Central memory CD8-positive, alpha-beta T cell (primary cell): ENCODE measurements at regions not wholly inside any gene's neighbourhood (a gene's known extent, or its start where the extent isn't known, plus 50 kb on each side); places are given as distances from the start of the nearest gene placed in this dataset.
"Not testable (repeated sequence)": the region's sequence is repeated elsewhere in the genome, so short reads cannot be mapped to it uniquely, and the experiment has no call there.

Experiments used
- ATAC-seq: fragments of 150-1000 bp; cut with Tn5 transposase; replicated peaks from 2 replicates; pipeline ENCODE4 v1.10.0; 2022; ENCODE audit warnings: mild to moderate bottlenecking, moderate FRiP score, moderate number of reproducible peaks; ENCODE audit not compliant: poor library complexity, severe bottlenecking; ENCODE audit errors: extremely low read depth
- DNase-seq, 2 donors: peaks; one replicate each; pipeline ENCODE4 v3.0.0; 2021; ENCODE audit warnings: low spot score in 2 of 2
- H3K27ac Mint-ChIP-seq: one replicate; pipeline ENCODE4 v1.8.0; 2022; ENCODE audit warnings: low read depth, mild to moderate bottlenecking, moderate library complexity, mixed read lengths
- H3K27me3 Mint-ChIP-seq: one replicate; pipeline ENCODE4 v1.8.0; 2022; ENCODE audit warnings: mixed read lengths
- H3K36me3 Mint-ChIP-seq: one replicate; pipeline ENCODE4 v1.8.0; 2022; ENCODE audit warnings: mild to moderate bottlenecking, moderate library complexity, mixed read lengths; ENCODE audit not compliant: insufficient read depth
- H3K4me1 Mint-ChIP-seq: one replicate; pipeline ENCODE4 v1.8.0; 2022; ENCODE audit warnings: mixed read lengths
- H3K4me3 Mint-ChIP-seq: one replicate; pipeline ENCODE4 v1.8.0; 2022; ENCODE audit warnings: mild to moderate bottlenecking, moderate library complexity, mixed read lengths
- H3K9me3 Mint-ChIP-seq: one replicate; pipeline ENCODE4 v1.8.0; 2022; ENCODE audit warnings: mixed read lengths

- Mint-ChIP-seq H3K9me3 (no peaks in the 10 kb centered on the region), H3K4me1 (no peaks in the 10 kb centered on the region), H3K36me3 (no peaks in the 10 kb centered on the region), H3K27me3 (no peaks in the 10 kb centered on the region), H3K4me3 (no peak overlapping the region), H3K27ac (no peak overlapping the region)
- ATAC-seq = no peak
- DNase-seq = no peak
Measured at GRCh38 chr10:64102264-64102633, 581.0 kb downstream of the REEP3 start.

- Mint-ChIP-seq H3K27ac (no peak overlapping the region), H3K4me1 (no peaks in the 10 kb centered on the region), H3K4me3 (no peak overlapping the region), H3K9me3 (no peaks in the 10 kb centered on the region), H3K27me3 (no peaks in the 10 kb centered on the region), H3K36me3 (no peaks in the 10 kb centered on the region)
- ATAC-seq (no peak), DNase-seq (no peak)
Measured at GRCh38 chr10:64102916-64103315, 581.7 kb downstream of the REEP3 start.

GRCh38 chr10:64103750-64104470, 582.7 kb downstream of the REEP3 start:
- Mint-ChIP-seq H3K4me3 (no peak overlapping the region), H3K27ac (no peak overlapping the region), H3K27me3 (no peaks in the 10 kb centered on the region), H3K36me3 (no peaks in the 10 kb centered on the region), H3K4me1 (no peaks in the 10 kb centered on the region), H3K9me3 (no peaks in the 10 kb centered on the region)
- no peak for ATAC-seq
- DNase-seq = no peak

GRCh38 chr10:64109926-64110495, 588.8 kb downstream of the REEP3 start:
- peaks cover 14% of the 10 kb centered on the region for H3K9me3 Mint-ChIP-seq
- ATAC-seq (no peak), DNase-seq (no peak)
- no peak overlapping the region for H3K4me3 Mint-ChIP-seq
- no peaks in the 10 kb centered on the region for H3K4me1 Mint-ChIP-seq
- H3K27me3 Mint-ChIP-seq = no peaks in the 10 kb centered on the region
- no peak overlapping the region for H3K27ac Mint-ChIP-seq
- no peaks in the 10 kb centered on the region for H3K36me3 Mint-ChIP-seq

GRCh38 chr10:64112701-64113355, 591.6 kb downstream of the REEP3 start:
- no peaks in the 10 kb centered on the region for H3K4me1 Mint-ChIP-seq
- no peak overlapping the region for H3K27ac Mint-ChIP-seq
- no peak overlapping the region for H3K4me3 Mint-ChIP-seq
- DNase-seq = no peak
- H3K27me3 Mint-ChIP-seq = no peaks in the 10 kb centered on the region
- no peaks in the 10 kb centered on the region for H3K36me3 Mint-ChIP-seq
- peaks cover 14% of the 10 kb centered on the region for H3K9me3 Mint-ChIP-seq
- no peak for ATAC-seq

GRCh38 chr10:64113375-64113774, 592.2 kb downstream of the REEP3 start:
- Mint-ChIP-seq H3K4me1 (no peaks in the 10 kb centered on the region), H3K36me3 (no peaks in the 10 kb centered on the region), H3K4me3 (no peak overlapping the region), H3K27ac (no peak overlapping the region), H3K27me3 (no peaks in the 10 kb centered on the region), H3K9me3 (peaks cover 14% of the 10 kb centered on the region)
- ATAC-seq (no peak), DNase-seq (no peak)

GRCh38 chr10:64113792-64114191, 592.6 kb downstream of the REEP3 start:
- no peaks in the 10 kb centered on the region for H3K36me3 Mint-ChIP-seq
- ATAC-seq (no peak), DNase-seq (no peak)
- H3K4me1 Mint-ChIP-seq = no peaks in the 10 kb centered on the region
- H3K4me3 Mint-ChIP-seq = no peak overlapping the region
- peaks cover 14% of the 10 kb centered on the region for H3K9me3 Mint-ChIP-seq
- H3K27ac Mint-ChIP-seq = no peak overlapping the region
- H3K27me3 Mint-ChIP-seq = no peaks in the 10 kb centered on the region

- Mint-ChIP-seq H3K27ac (no peak overlapping the region), H3K36me3 (no peaks in the 10 kb centered on the region)
Measured at GRCh38 chr10:64115471-64115870, 594.3 kb downstream of the REEP3 start.

GRCh38 chr10:64115908-64116643, 594.9 kb downstream of the REEP3 start:
- DNase-seq (no peak), ATAC-seq (no peak)
- H3K9me3 Mint-ChIP-seq = peaks cover 10% of the 10 kb centered on the region
- no peaks in the 10 kb centered on the region for H3K27me3 Mint-ChIP-seq
- H3K4me3 Mint-ChIP-seq = no peak overlapping the region
- no peaks in the 10 kb centered on the region for H3K4me1 Mint-ChIP-seq
- no peak overlapping the region for H3K27ac Mint-ChIP-seq
- no peaks in the 10 kb centered on the region for H3K36me3 Mint-ChIP-seq

More at GRCh38 chr10:64115471-64115870, 594.3 kb downstream of the REEP3 start:
- ATAC-seq (no peak), DNase-seq (no peak)
- peaks cover 10% of the 10 kb centered on the region for H3K9me3 Mint-ChIP-seq
- H3K27me3 Mint-ChIP-seq = no peaks in the 10 kb centered on the region
- no peak overlapping the region for H3K4me3 Mint-ChIP-seq
- no peaks in the 10 kb centered on the region for H3K4me1 Mint-ChIP-seq

- no peaks in the 10 kb centered on the region for H3K4me1 Mint-ChIP-seq
- H3K4me3 Mint-ChIP-seq = no peak overlapping the region
- DNase-seq (no peak), ATAC-seq (no peak)
- H3K27me3 Mint-ChIP-seq = no peaks in the 10 kb centered on the region
- H3K27ac Mint-ChIP-seq = no peak overlapping the region
- H3K36me3 Mint-ChIP-seq = no peaks in the 10 kb centered on the region
- H3K9me3 Mint-ChIP-seq = peaks cover 10% of the 10 kb centered on the region
Measured at GRCh38 chr10:64116707-64117106, 595.5 kb downstream of the REEP3 start.

GRCh38 chr10:64118736-64119135, 597.5 kb downstream of the REEP3 start:
- DNase-seq (no peak), ATAC-seq (no peak)
- Mint-ChIP-seq H3K9me3 (peaks cover 5% of the 10 kb centered on the region), H3K4me1 (no peaks in the 10 kb centered on the region), H3K4me3 (no peak overlapping the region), H3K27me3 (no peaks in the 10 kb centered on the region), H3K36me3 (no peaks in the 10 kb centered on the region), H3K27ac (no peak overlapping the region)

GRCh38 chr10:64120301-64120980, 599.2 kb downstream of the REEP3 start:
- H3K36me3 Mint-ChIP-seq, H3K4me3 Mint-ChIP-seq, H3K4me1 Mint-ChIP-seq, H3K9me3 Mint-ChIP-seq, DNase-seq, H3K27ac Mint-ChIP-seq, H3K27me3 Mint-ChIP-seq, ATAC-seq: not testable (repeated sequence)
